NB4 (cell line): ENCODE measurements at regions not wholly inside any gene's neighbourhood (a gene's known extent, or its start where the extent isn't known, plus 50 kb on each side); places are given as distances from the start of the nearest gene placed in this dataset.

ENCODE experiments used
- DNase-seq: peaks from one replicate; pipeline ENCODE4 v3.0.0; 2010; ENCODE audit warnings: low read depth
- H3K4me3 ChIP-seq: one replicate; pipeline ENCODE4 v1.5.1; 2011; ENCODE audit warnings: mild to moderate bottlenecking, low read depth, low read length, moderate library complexity
- MYC ChIP-seq: IDR thresholded peaks from 2 replicates; pipeline ENCODE4 v1.6.1; 2011; ENCODE audit warnings: low read depth, low read length
- POLR2A ChIP-seq: IDR thresholded peaks from 2 replicates; pipeline ENCODE4 v1.6.1; 2011; ENCODE audit warnings: mild to moderate bottlenecking; ENCODE audit not compliant: insufficient read length; ENCODE audit errors: extremely low read depth
- TF ChIP-seq, protein P1 (sequence below): IDR thresholded peaks from one replicate; pipeline ENCODE4 v1.5.1; 2012; ENCODE audit warnings: low read depth, low read length
- TF ChIP-seq, protein P2 (sequence below): IDR thresholded peaks from 2 replicates; pipeline ENCODE4 v1.6.1; 2011; ENCODE audit warnings: low read depth, low read length

DNA sequence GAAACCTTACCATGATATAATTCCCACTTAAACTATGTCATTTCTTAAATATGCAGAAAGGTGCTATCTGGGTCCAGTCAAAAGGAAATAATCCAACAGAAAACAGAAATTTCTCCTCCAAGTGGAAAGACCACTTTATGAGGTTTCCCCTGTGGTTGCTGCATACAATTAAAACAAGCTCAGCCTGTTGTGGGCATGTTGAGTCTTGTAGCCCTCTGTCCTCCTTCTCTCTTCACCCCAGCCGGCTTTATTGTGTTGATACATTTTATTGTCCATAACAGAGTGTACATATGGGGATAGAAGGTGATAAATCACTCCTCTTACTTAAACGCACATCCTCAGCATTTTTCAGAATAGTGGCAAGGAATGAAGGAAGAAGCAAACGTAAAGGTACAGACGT lies 126.0 kb upstream of the MTNR1B start:
- DNase-seq, result no peak
- H3K4me3 ChIP-seq, result no peak overlapping the region
- no peak for TF ChIP-seq MYC
- TF ChIP-seq, protein P1, sequence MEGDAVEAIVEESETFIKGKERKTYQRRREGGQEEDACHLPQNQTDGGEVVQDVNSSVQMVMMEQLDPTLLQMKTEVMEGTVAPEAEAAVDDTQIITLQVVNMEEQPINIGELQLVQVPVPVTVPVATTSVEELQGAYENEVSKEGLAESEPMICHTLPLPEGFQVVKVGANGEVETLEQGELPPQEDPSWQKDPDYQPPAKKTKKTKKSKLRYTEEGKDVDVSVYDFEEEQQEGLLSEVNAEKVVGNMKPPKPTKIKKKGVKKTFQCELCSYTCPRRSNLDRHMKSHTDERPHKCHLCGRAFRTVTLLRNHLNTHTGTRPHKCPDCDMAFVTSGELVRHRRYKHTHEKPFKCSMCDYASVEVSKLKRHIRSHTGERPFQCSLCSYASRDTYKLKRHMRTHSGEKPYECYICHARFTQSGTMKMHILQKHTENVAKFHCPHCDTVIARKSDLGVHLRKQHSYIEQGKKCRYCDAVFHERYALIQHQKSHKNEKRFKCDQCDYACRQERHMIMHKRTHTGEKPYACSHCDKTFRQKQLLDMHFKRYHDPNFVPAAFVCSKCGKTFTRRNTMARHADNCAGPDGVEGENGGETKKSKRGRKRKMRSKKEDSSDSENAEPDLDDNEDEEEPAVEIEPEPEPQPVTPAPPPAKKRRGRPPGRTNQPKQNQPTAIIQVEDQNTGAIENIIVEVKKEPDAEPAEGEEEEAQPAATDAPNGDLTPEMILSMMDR, result no peak
- TF ChIP-seq, protein P2, sequence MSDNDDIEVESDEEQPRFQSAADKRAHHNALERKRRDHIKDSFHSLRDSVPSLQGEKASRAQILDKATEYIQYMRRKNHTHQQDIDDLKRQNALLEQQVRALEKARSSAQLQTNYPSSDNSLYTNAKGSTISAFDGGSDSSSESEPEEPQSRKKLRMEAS, result no peak

DNA sequence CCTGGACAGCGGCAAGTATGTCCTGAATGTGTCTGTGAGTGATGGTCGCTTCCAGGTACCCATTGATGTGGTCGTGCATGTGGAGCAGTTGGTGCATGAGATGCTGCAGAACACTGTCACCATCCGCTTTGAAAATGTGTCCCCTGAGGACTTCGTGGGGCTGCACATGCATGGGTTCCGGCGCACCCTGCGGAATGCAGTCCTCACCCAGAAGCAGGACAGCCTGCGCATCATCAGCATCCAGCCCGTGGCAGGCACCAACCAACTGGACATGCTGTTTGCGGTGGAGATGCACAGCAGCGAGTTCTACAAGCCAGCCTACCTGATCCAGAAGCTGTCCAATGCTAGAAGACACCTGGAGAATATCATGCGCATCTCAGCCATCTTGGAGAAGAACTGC lies 125.3 kb upstream of the MTNR1B start:
- no peak overlapping the region for H3K4me3 ChIP-seq
- DNase-seq, result no peak
- TF ChIP-seq, protein P2, result no peak

DNA sequence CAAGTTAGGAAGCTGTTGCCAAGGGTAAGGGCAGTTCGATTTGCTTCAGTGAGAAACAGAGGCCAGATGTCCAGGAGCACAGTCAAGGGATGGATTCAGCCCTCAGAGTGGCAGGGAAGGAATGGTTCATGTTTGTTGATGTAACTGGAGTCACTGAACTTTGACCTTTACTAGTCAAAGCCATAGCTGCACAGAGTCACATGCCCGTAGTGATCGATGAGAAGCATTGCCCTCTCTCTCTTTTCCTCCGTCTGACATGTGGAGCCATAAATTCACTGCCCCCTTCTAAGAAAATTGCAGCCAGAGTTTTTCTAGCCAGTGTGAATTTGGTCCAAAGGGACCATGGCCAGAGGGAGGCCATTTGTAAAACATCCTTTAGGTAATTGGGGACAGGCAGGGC lies 124.1 kb upstream of the MTNR1B start:
- TF ChIP-seq MYC (no peak), POLR2A (no peak)
- TF ChIP-seq, protein P2, result no peak
- TF ChIP-seq, protein P1, result no peak
- H3K4me3 ChIP-seq, result no peak overlapping the region
- DNase-seq, result no peak

DNA sequence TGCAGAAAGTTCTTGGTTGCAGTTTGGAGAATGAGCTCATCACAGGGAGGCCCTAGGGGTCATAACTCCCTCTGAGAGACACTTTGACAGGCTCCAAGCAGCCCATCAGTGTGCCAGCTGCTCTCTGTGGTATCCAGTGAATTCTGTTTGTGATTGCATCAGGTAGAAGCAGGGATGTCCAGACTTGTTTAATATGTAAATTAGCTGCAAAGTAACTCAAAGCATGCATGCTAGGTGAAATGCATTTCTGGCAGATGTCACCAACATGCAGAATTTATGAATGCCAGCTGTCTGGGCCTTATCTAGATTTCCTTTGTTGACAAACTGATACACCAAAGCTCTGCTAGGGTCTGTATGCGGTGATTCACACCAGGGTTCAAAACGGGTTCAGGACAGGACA lies 123.6 kb upstream of the MTNR1B start:
- DNase-seq, result no peak

DNA sequence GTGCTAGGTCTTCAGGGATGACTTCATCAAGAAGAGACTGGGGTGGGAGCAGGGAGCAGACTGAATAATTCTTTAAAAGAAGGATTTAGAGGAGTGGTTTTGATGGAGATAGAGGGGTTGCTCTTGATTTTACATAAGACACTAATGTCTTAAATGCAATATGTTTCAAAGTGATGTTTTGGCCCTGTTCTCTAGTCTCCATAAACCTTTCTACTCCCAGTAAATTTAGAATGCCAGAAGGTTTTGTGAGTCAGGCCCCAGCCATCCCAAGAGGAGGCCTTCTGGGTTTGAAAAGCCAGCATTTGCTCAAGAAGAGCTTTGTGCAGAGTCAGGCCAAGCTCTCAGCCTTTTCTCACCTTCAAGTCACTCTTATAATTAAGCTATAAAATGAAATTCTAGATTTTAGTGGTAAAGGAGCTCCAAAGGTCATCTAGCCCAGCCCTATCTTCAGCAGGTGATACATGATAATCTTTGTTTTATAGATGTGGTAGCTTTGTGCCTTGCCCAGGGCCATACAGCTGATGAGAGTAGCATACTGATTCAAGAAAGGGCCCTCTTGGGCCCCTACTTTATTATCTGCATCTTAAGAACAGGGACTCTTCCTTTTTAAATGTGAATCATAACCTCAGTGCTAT lies 122.8 kb upstream of the MTNR1B start:
- TF ChIP-seq, protein P1, result no peak
- TF ChIP-seq, protein P2, result no peak
- DNase-seq, result no peak
- H3K4me3 ChIP-seq, result no peak overlapping the region

More for the DNA sequence above, 123.6 kb upstream of the MTNR1B start:
- no peak overlapping the region for H3K4me3 ChIP-seq
- TF ChIP-seq, protein P2, result no peak
- TF ChIP-seq MYC (no peak), POLR2A (no peak)
- TF ChIP-seq, protein P1, result no peak

DNA sequence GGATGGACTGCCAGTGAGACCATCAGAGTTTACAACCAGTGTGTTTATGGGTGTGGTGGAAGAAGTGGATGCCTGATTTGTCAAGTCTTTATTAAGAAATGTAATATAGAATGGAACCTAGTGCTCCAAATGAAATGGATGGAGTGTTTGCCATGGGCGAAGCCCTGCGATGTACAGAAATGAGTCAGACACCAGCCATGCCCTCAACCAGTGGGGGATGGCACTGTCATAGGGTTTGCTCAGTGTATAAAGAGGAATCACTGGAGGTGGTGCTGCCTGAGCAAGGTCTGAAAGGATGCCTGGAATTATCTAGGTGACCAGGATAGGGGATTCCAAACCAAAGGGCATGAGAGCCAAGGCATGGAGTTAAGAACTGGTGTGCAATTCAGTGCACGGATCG lies 120.9 kb upstream of the MTNR1B start:
- TF ChIP-seq MYC, result no peak
- no peak for TF ChIP-seq POLR2A
- TF ChIP-seq, protein P1, result no peak
- no peak for DNase-seq
- H3K4me3 ChIP-seq, result no peak overlapping the region
